NCI-H345 treated with DMSO at 0.1 percent for 48 hours (cell line): ENCODE measurements at regions not wholly inside any gene's neighbourhood (a gene's known extent, or its start where the extent isn't known, plus 50 kb on each side); places are given as distances from the start of the nearest gene placed in this dataset.

Experiments
- DNase-seq: peaks from one replicate; lab custom pipeline; 2025; ENCODE audit not compliant: unreplicated experiment; lab: John Stamatoyannopoulos, UW

DNA sequence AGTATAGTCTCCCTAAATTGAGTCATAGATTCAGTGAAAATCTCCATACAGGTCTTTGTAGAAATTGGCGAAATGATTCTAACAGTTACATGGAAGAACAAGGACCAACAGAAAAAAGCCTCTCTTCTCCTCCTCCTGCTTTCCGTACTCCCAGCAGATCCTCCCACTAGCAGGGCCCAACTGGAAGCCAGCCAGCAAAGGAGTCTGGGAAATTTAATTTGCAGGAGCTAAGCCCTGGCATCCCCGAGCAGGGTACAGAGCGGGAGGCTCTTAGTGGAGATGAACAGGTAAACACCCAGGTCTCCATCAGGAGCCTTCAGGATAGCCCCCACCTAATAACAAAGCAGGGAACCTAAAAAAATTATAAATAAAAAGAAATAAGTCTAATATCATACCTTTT is 1473.8 kb downstream of the TBC1D22A start:
- no peak for DNase-seq

- DNase-seq, result no peak
Observed at GRCh38 chr22:48235744-48236143, 1473.3 kb downstream of the TBC1D22A start.

- DNase-seq, result no peak
Observed at GRCh38 chr22:48234011-48234410, 1471.6 kb downstream of the TBC1D22A start.

GRCh38 chr22:48233586-48233985 is 1471.1 kb downstream of the TBC1D22A start:
- no peak for DNase-seq

GRCh38 chr22:48228468-48228867 is 1466.0 kb downstream of the TBC1D22A start:
- DNase-seq, result no peak

DNA sequence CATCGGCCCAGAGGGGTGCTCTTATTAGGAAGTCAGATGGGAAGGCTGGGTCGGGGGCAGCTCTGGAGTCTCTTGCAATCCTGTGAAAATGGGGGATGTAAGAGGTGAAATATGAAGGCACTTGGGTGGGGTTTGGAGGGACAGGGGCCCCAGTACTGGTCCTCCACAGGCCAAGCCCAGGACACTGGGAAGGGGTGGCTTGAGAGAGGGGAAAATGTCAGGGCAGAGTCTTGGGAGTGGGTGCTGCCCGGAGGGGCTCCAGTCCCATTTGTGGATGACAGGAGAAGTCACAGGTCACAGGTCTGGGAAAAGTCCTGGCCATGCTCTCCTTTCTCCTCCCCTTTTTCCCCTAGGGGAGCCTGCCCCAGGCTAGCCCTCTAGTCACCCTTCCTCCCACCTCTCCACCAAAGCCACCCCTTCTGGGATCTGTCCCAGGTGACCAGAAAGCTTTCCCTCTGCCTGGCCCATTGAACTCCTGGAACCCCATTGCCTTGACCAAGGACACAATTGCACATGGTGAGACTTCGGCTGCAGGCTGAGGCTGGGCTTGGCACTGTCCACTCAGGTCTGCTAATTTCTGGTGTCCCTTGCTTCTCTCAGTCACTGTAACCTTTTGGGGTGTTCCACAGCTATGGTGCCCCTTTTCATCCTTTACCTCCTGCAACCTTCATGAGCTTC is 1465.0 kb downstream of the TBC1D22A start:
- DNase-seq, result no peak

- DNase-seq, result no peak
Observed at GRCh38 chr22:48226026-48227013, 1463.9 kb downstream of the TBC1D22A start.

GRCh38 chr22:48224332-48224731 is 1461.9 kb downstream of the TBC1D22A start:
- DNase-seq, result no peak

DNA sequence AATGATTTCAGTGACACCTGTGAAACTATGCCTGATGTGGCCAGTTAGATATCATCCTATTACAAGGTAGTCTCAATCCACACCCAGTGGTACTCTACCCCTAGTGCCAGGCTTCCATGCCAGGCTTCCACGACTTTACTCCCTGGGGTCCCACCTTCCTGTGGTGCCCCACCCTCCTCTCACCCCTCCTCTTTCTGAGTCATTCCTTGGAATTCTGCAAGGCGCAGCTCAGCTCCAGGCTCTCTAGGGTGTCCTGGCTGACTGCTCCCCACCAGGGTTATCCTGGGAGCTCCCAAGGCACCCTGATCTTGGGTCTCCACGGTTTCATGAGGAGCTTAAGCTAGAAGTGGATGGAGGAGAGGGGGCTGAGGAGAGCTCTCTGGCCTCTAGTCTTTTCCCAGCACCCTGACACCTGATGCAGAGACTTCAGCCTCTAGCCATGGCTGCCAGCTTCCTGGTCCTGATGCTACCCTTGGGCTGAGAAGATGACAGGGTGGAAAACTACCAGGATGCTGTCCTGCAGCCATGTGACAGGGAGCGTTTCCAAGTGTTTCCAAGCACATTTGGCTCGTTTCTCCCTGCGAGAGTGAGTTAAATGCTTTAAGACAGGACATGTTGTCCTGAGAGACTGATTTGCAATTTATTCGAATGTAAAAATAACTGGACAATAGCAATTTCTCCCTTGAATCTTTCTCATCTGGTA is 1461.2 kb downstream of the TBC1D22A start:
- DNase-seq, result no peak

GRCh38 chr22:48222742-48223487 is 1460.5 kb downstream of the TBC1D22A start:
- DNase-seq, result no peak

- DNase-seq, result no peak
Observed at GRCh38 chr22:48218889-48219420, 1456.5 kb downstream of the TBC1D22A start.

GRCh38 chr22:48217596-48217995 is 1455.1 kb downstream of the TBC1D22A start:
- no peak for DNase-seq

- DNase-seq, result no peak
Observed at GRCh38 chr22:48212727-48213126, 1450.3 kb downstream of the TBC1D22A start.

DNA sequence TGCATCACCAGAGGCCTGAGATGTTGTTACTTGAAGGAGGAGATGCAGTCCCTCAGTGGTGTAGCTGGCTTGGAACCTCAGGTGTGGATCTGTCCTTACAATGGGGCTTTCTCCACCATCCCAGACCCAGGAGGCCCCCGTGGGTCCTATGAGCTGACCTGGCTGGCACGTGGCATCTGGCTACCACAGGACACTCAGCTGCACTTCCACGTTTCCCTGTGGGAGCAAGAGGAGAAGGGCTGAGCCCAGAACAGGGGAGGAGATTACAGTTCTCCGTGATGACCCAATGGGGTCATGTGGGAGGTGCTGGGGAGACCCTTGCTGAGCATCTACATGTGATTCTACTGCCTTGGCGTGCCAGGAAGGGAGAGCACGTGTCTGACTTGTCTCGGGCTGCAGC is 1448.4 kb downstream of the TBC1D22A start:
- no peak for DNase-seq

GRCh38 chr22:48210198-48210580 is 1447.7 kb downstream of the TBC1D22A start:
- no peak for DNase-seq

GRCh38 chr22:48209473-48210197 is 1447.2 kb downstream of the TBC1D22A start:
- no peak for DNase-seq

GRCh38 chr22:48208894-48209293 is 1446.4 kb downstream of the TBC1D22A start:
- no peak for DNase-seq

GRCh38 chr22:48207919-48208535 is 1445.6 kb downstream of the TBC1D22A start:
- DNase-seq, result no peak

DNA sequence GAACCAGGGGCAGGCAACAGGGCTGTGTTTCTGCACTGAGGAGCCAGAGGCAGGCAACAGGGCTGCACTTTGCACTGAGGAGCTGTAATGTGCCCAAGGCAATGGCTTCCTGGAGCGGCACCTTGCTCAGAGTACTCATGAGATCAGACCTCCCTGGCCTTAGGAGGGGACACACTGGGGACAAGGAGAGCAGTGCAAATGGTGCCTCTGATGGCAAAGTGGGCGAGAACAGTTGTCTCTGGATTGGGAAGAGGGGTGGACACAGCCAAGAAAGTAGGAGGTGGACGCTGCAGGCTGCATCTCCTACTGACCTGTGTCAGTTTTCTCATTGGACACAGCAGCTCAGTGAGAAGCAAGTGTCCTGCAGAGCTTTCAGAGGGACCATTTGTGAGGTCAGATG is 1443.3 kb downstream of the TBC1D22A start:
- DNase-seq, result no peak

- no peak for DNase-seq
Observed at GRCh38 chr22:48205161-48205560, 1442.7 kb downstream of the TBC1D22A start.
